ENCODE measurements at regions not wholly inside any gene's neighbourhood (a gene's known extent, or its start where the extent isn't known, plus 50 kb on each side); places are given as distances from the start of the nearest gene placed in this dataset.

- no peaks in the 10 kb centered on the region for H3K9me3 ChIP-seq
- no peak overlapping the region for H3K4me3 ChIP-seq
- no peak overlapping the region for H3K4me2 ChIP-seq
- H3K36me3 ChIP-seq = no peaks in the 10 kb centered on the region
- H3K9ac ChIP-seq = no peak overlapping the region
- TF ChIP-seq Cebpa-rat (IDR thresholded peaks at IDR 0.05) = no peak
- H3K27ac ChIP-seq = no peak overlapping the region
- no peaks in the 10 kb centered on the region for H3K27me3 ChIP-seq
- H4K20me1 ChIP-seq = no peaks in the 10 kb centered on the region
- no peaks in the 10 kb centered on the region for H3K4me1 ChIP-seq
Measured at GRCh38 chr5:111017731-111018130, 53.8 kb upstream of the TSLP start.

All from BLaER1 (cell line).